Coronary artery (tissue), 2 donors: ENCODE measurements at regions not wholly inside any gene's neighbourhood (a gene's known extent, or its start where the extent isn't known, plus 50 kb on each side); places are given as distances from the start of the nearest gene placed in this dataset.

Experiments
- DNase-seq: peaks from one replicate; pipeline ENCODE4 v3.0.0-alpha.2; 2017; ENCODE audit warnings: low spot score
- H3K27ac ChIP-seq, 2 donors: fragments of 200-600 bp; sonication (generic); one replicate each; pipeline ENCODE4 v1.5.1; 2016 to 2019
- H3K4me3 ChIP-seq: fragments of 200-600 bp; sonication (generic); 2 replicates; pipeline ENCODE4 v1.5.1; 2016; ENCODE audit warnings: mild to moderate bottlenecking, moderate library complexity
- TF ChIP-seq, protein P1 (sequence below): fragments of 200-600 bp; sonication (generic); IDR thresholded peaks from one replicate; pipeline ENCODE4 v1.5.1; 2019; ENCODE audit warnings: antibody characterized with exemption

DNA sequence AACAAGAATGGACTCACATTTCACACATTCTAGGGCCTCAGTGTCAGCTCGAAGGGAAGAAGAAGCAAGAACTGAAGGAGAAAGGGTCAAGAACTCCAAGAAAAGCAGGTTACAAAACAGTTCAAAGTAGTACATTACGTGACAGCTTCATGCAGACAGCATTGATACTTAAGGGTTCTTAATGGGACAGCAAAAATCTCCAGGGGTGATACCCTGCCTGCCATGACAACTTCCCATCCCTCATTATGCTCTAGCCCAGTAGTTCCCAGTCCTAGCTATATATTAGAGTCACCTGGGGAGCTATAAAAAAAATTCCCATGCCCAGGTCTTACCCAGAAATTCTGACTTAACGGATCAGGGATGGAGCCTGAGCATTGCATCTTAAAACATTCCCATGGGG lies 51.2 kb upstream of the PROX1 start:
- H3K27ac ChIP-seq: no peak overlapping the region
- H3K4me3 ChIP-seq: no peak overlapping the region
- DNase-seq: no peak
- TF ChIP-seq, protein P1, sequence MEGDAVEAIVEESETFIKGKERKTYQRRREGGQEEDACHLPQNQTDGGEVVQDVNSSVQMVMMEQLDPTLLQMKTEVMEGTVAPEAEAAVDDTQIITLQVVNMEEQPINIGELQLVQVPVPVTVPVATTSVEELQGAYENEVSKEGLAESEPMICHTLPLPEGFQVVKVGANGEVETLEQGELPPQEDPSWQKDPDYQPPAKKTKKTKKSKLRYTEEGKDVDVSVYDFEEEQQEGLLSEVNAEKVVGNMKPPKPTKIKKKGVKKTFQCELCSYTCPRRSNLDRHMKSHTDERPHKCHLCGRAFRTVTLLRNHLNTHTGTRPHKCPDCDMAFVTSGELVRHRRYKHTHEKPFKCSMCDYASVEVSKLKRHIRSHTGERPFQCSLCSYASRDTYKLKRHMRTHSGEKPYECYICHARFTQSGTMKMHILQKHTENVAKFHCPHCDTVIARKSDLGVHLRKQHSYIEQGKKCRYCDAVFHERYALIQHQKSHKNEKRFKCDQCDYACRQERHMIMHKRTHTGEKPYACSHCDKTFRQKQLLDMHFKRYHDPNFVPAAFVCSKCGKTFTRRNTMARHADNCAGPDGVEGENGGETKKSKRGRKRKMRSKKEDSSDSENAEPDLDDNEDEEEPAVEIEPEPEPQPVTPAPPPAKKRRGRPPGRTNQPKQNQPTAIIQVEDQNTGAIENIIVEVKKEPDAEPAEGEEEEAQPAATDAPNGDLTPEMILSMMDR: no peak
